Activated naive CD4-positive, alpha-beta T cell treated with anti-CD3 and anti-CD28 coated beads, Interleukin-2, amount 50 U/mL, for 24 hours (primary cell): ENCODE measurements at regions not wholly inside any gene's neighbourhood (a gene's known extent, or its start where the extent isn't known, plus 50 kb on each side); places are given as distances from the start of the nearest gene placed in this dataset.

Source experiments
- H3K27ac Mint-ChIP-seq: one replicate; pipeline ENCODE4 v1.8.0; 2021; ENCODE audit warnings: mild to moderate bottlenecking, mixed read lengths
- H3K27me3 Mint-ChIP-seq: one replicate; pipeline ENCODE4 v1.8.0; 2021; ENCODE audit warnings: mixed read lengths
- H3K36me3 Mint-ChIP-seq: one replicate; pipeline ENCODE4 v1.8.0; 2021; ENCODE audit warnings: mixed read lengths
- H3K4me1 Mint-ChIP-seq: one replicate; pipeline ENCODE4 v1.8.0; 2021; ENCODE audit warnings: mixed read lengths
- H3K4me3 Mint-ChIP-seq: one replicate; pipeline ENCODE4 v1.8.0; 2021; ENCODE audit warnings: mild to moderate bottlenecking, mixed read lengths
- H3K9me3 Mint-ChIP-seq: one replicate; pipeline ENCODE4 v1.8.0; 2021; ENCODE audit warnings: mixed read lengths

DNA sequence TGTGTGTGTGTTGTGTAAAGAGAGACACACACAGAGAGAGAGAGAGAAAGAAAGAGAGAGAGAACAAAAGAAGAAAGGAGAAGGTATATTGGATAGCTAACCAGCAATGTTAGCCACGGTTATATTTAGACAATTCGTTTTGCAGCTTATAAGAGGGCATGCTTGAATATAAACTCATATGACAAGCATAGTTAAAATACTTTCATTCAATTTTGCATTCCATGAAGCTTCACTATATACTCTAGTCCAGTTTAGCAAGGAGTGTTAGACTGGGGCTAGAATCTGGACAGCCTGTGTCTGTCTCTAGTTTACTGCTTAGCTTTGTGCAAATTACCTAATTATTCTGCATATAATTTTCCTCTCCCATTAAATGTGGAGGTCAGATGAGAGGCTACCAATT, 525.9 kb upstream of the ZFP42 start:
- H3K27me3 Mint-ChIP-seq, result no peaks in the 10 kb centered on the region
- no peak overlapping the region for H3K27ac Mint-ChIP-seq
- no peak overlapping the region for H3K4me3 Mint-ChIP-seq
- H3K9me3 Mint-ChIP-seq, result peaks cover 11% of the 10 kb centered on the region
- H3K36me3 Mint-ChIP-seq, result no peaks in the 10 kb centered on the region
- H3K4me1 Mint-ChIP-seq, result no peaks in the 10 kb centered on the region

DNA sequence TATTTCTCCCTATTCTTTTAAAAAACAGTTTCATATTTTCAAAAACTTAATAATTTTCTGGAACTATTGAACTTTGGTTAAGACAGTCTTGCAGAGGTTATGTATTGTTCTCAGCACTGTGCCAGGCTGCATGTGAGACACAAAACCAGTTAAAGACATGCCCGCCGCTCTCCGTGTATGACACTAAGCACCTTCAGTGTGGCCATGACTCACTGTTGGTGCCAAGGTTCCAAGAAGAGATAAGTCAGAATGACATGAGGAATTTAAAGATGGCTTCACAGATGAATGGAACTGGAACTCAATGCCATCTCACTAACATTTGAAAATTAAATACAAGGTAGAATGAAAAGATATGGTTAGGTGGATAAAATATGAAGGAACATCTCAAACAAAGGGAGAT, 525.5 kb upstream of the ZFP42 start:
- Mint-ChIP-seq H3K4me1 (no peaks in the 10 kb centered on the region), H3K27ac (no peak overlapping the region), H3K27me3 (no peaks in the 10 kb centered on the region), H3K4me3 (no peak overlapping the region), H3K36me3 (no peaks in the 10 kb centered on the region), H3K9me3 (peaks cover 16% of the 10 kb centered on the region)

DNA sequence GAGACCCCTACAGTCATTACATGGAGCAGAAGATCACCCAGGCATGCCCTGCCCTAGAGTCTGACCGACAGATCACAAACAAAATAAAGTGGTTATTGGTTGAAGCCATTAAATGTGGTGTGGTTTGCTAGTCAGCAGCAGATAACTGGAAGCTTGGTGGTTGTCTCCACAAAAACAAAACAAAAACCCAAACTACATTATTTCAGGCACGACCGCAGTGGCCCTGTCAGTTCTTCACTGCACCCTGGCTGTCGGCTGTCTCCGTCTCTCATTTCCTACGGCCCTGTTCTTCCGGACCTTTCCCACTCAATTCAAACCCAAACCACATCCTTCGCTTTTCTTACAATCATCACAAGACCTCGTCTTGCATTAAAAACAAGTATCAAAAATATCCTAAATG, 521.3 kb upstream of the ZFP42 start:
- Mint-ChIP-seq H3K9me3 (peaks cover 18% of the 10 kb centered on the region), H3K36me3 (no peaks in the 10 kb centered on the region), H3K27ac (no peak overlapping the region), H3K27me3 (no peaks in the 10 kb centered on the region), H3K4me1 (no peaks in the 10 kb centered on the region), H3K4me3 (no peak overlapping the region)

DNA sequence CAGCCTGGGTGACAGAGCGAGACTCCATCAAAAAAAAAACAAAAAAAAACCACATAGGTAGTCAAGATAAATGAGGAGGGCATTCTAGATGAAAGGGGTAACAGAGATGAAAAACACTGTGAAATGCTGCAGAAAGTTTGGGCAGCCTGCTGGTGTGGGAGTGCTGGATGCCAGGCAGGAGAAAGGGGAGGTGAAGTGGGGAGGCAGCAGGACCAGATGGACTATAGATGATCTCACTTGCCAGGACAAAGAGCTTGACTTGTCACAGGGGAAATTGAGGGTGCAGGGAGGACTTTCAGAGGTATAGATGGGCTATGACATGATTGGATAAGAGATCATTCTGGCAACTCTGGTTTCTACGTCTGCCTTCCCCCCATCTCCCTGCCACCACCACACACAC, 519.7 kb upstream of the ZFP42 start:
- H3K4me3 Mint-ChIP-seq, result no peak overlapping the region
- H3K9me3 Mint-ChIP-seq, result peaks cover 23% of the 10 kb centered on the region
- H3K4me1 Mint-ChIP-seq, result no peaks in the 10 kb centered on the region
- no peaks in the 10 kb centered on the region for H3K27me3 Mint-ChIP-seq
- no peaks in the 10 kb centered on the region for H3K36me3 Mint-ChIP-seq
- no peak overlapping the region for H3K27ac Mint-ChIP-seq

DNA sequence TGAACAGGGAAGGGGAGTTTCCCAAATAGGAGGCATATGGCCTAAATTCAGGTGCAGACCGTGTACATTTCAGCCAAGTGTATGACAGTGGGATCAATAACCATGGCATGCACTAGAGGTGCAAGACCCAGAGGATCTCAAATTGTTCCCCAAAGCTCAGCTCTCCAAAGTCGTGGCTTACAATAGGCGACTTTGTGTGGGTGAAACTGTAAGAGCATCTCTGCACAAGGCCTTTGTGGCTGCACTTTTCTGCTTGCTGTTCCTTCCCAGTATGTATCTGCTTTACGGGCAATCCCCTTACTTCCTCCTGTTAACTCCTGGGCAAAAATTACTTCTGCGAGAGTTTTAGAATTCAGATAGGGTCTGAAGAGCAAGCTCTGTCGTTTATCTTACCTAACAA, 518.3 kb upstream of the ZFP42 start:
- peaks cover 15% of the 10 kb centered on the region for H3K9me3 Mint-ChIP-seq
- no peak overlapping the region for H3K27ac Mint-ChIP-seq
- no peaks in the 10 kb centered on the region for H3K27me3 Mint-ChIP-seq
- H3K36me3 Mint-ChIP-seq, result no peaks in the 10 kb centered on the region
- H3K4me1 Mint-ChIP-seq, result no peaks in the 10 kb centered on the region
- H3K4me3 Mint-ChIP-seq, result no peak overlapping the region

DNA sequence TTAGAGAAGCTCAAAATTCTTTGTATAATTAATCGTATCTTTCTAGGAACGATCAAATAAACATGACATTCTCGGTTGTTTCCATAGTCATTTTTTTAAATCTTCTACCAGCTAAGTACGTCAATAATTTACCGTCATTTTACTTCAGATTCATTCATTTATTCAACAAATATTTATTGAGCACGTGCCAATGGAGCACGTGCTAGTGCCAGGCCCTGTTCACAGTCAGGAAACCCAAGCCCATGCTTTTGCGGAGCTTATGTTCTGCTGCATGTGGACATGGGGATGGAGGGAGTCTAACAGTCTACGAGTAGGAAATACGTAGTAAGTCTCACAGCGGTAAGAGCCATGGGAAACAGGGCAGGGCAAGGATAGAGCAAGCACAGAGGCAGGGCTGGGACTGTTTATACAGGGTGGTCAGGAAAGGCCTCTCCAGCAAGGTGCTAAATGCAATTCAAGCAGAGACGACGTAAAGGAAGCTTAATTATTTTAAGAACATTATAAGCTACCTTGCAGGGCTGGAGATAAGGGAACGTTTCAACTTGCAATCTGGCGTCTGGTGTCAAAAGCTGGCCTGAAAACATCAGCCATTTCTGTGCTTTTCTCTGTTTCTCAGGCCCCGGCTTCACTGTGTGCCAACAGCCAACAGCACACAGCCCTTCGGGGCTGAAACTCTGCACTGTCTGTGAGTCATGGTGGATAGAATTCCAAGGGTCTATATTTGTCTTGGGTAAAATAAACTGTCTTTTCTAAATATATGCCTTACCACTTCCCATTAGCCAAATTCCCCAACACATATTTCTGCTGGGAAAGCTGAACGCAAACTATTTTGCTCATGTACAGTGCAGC, 517.1 kb upstream of the ZFP42 start:
- no peaks in the 10 kb centered on the region for H3K36me3 Mint-ChIP-seq
- no peaks in the 10 kb centered on the region for H3K27me3 Mint-ChIP-seq
- H3K9me3 Mint-ChIP-seq, result peaks cover 15% of the 10 kb centered on the region
- no peaks in the 10 kb centered on the region for H3K4me1 Mint-ChIP-seq
- no peak overlapping the region for H3K27ac Mint-ChIP-seq
- no peak overlapping the region for H3K4me3 Mint-ChIP-seq

DNA sequence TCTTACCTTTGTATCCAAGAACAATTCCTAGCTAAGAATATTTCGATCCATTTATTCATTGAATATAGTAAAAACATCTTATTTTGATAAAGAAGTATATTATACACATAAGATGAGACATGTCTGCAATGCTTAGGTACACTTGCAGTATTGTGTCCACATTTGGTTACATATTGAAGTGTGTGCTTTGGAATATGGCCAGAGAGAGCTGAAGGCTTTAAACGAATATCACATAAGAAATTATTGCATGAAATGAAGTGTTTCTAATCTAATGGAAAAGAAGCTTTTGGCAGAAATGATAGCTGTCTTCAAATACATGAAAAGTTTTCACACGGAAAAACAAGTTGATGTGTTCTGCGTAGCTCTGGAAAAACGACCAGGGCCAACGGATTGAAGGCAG, 516.1 kb upstream of the ZFP42 start:
- Mint-ChIP-seq H3K4me1 (no peaks in the 10 kb centered on the region), H3K9me3 (peaks cover 13% of the 10 kb centered on the region), H3K27ac (no peak overlapping the region), H3K36me3 (no peaks in the 10 kb centered on the region), H3K27me3 (no peaks in the 10 kb centered on the region), H3K4me3 (no peak overlapping the region)

DNA sequence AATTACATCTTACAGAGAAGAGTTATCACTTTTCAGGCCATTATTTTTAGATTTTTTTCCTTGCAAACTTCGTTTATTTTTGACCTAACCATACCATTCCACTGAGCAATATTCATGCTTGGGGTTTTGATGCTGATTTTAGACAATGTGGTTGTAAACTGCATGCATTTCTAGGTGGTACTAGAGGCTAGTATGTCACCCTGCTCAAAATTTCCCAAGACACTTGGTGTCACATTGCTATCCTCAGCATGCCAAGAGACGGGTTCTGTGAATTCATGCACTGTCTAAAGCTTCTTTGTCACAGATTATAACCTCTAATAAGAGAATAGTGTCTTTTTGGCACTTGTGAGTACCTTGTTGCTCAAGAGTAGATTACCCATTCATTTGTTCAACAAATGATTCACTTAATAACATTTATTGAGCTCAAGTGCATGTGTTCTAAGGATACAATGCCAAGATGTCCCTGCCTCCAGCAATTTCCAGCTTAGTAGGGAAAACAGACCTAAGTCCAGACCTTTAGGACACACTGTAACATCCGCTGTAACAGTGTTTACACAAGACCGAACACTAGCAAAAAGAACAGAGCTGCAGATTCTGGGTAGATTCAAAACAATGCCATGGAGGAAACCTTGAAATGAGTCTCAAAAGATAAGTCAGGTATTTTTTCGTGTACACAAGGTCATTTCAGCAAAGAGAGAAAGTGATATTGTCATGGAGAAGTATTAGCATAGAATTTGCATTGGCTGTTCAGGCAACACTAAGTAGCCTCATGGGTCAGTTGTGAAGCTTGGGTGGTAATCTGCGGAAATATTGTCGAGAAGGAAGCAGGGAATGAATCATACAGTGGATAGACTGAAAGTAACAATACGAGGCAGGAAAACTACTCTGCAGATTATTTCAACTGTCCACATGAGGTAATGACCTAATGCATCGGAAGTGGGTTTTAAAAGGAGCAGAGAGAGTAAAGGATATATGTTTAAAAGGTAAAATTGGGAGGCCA, 515.1 kb upstream of the ZFP42 start:
- Mint-ChIP-seq H3K27ac (no peak overlapping the region), H3K36me3 (no peaks in the 10 kb centered on the region), H3K4me1 (no peaks in the 10 kb centered on the region), H3K4me3 (no peak overlapping the region), H3K27me3 (no peaks in the 10 kb centered on the region), H3K9me3 (peaks cover 5% of the 10 kb centered on the region)

DNA sequence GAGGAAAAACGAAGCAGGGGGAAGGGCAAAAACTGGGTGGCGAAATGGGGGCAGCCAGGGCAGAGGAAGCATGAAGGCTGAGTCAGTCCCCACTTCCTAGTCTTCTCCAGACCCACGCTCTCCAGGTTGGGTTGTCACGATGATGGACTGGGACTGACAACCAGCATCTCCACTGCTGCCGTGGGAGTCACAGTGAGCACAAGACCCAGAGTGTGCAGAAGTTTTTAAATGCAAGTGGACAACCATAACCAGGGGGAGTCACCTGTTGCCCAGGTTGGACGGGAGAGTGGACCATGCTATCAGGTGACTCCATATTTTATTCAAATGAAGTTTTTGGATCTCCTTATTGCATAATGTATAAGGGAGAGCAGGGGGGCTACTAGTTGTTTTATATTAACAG, 511.4 kb upstream of the ZFP42 start:
- no peaks in the 10 kb centered on the region for H3K27me3 Mint-ChIP-seq
- H3K9me3 Mint-ChIP-seq, result peaks cover 5% of the 10 kb centered on the region
- no peak overlapping the region for H3K27ac Mint-ChIP-seq
- no peaks in the 10 kb centered on the region for H3K36me3 Mint-ChIP-seq
- H3K4me3 Mint-ChIP-seq, result no peak overlapping the region
- no peaks in the 10 kb centered on the region for H3K4me1 Mint-ChIP-seq

DNA sequence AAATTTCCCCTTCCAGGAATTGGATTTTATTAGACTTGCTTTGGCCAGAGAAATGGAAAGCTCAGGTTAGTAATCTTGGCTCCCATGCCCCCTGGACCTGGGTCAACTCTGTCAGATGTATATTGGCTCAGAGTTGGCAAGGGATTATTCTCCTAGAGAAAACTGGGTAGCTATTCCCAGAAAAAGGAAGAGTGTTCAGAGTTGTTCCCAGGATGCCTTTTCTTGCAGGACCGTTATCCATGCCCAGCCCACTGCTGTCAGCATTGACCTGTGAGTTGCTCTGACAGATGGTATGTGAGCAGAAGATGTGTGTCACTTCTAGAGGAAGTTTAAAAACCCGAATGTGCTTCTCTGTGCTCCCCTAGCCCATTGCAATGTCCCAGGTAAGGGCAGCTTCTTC, 509.9 kb upstream of the ZFP42 start:
- peaks cover 3% of the 10 kb centered on the region for H3K9me3 Mint-ChIP-seq
- H3K4me3 Mint-ChIP-seq, result no peak overlapping the region
- H3K27ac Mint-ChIP-seq, result no peak overlapping the region
- H3K4me1 Mint-ChIP-seq, result no peaks in the 10 kb centered on the region
- H3K36me3 Mint-ChIP-seq, result no peaks in the 10 kb centered on the region
- no peaks in the 10 kb centered on the region for H3K27me3 Mint-ChIP-seq

DNA sequence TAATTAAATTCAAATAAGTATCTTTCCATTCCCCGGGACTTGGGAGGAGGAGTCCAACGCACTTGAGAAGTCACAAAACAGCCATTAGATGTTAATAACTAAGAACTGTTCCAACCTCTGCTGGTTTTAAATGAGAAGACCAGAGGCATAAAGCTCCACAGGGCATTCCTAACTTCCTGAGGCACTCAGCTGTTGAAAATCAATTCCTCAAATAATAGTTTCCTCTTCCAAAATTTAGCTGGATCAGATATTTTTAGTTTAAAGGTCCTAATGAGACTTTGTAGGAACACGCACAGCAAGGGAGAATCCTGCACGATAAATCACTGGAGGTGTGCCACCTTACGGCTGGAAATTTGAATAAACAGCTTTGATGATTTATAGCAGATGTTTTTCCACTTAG, 504.3 kb upstream of the ZFP42 start:
- peaks cover 6% of the 10 kb centered on the region for H3K9me3 Mint-ChIP-seq
- H3K27me3 Mint-ChIP-seq, result no peaks in the 10 kb centered on the region

DNA sequence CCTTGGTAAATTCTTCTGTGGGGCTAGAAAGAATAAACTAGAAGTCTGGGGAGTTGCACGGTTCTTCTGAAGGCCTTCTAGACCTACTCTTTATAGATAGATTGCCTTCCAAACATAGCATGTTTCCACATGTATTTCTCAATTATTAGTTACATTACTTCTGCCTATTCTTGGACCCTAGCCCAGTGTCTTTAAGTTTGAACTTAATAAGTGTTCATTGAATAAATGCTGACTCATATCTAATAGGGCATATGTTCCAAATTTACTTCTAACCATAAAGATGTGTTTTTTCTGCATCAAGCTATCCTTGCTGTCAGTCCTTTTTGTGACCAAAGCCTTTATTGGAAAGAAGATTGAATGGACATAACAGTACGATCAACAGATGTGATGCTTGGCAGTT, 503.6 kb upstream of the ZFP42 start:
- H3K9me3 Mint-ChIP-seq, result peaks cover 6% of the 10 kb centered on the region
- no peaks in the 10 kb centered on the region for H3K27me3 Mint-ChIP-seq
- no peaks in the 10 kb centered on the region for H3K4me1 Mint-ChIP-seq
- no peak overlapping the region for H3K27ac Mint-ChIP-seq
- no peak overlapping the region for H3K4me3 Mint-ChIP-seq
- no peaks in the 10 kb centered on the region for H3K36me3 Mint-ChIP-seq

More for the DNA sequence above, 504.3 kb upstream of the ZFP42 start:
- no peaks in the 10 kb centered on the region for H3K36me3 Mint-ChIP-seq
- no peak overlapping the region for H3K27ac Mint-ChIP-seq
- H3K4me1 Mint-ChIP-seq, result no peaks in the 10 kb centered on the region
- no peak overlapping the region for H3K4me3 Mint-ChIP-seq

DNA sequence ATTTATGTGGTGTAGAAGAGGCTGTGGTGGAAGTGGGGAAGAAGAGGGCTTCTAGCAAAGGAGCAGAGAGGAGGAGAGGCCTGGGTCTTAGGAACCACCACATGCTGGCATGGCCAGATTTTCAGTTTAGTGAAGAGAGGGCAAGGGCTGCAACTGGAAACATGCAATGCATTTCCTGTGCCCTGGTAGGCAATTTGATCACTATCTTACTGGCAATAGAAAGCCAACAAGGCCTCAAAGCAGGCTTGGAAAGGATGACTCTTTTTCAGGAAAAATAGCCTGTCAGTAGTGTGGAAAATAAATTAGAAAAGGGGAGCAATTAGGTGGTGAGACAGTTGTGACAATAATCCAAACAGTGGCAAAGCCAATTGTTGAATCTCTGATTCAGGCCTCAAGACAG, 501.9 kb upstream of the ZFP42 start:
- Mint-ChIP-seq H3K27ac (no peak overlapping the region), H3K27me3 (no peaks in the 10 kb centered on the region), H3K4me1 (no peaks in the 10 kb centered on the region), H3K36me3 (no peaks in the 10 kb centered on the region), H3K9me3 (peaks cover 6% of the 10 kb centered on the region), H3K4me3 (no peak overlapping the region)

DNA sequence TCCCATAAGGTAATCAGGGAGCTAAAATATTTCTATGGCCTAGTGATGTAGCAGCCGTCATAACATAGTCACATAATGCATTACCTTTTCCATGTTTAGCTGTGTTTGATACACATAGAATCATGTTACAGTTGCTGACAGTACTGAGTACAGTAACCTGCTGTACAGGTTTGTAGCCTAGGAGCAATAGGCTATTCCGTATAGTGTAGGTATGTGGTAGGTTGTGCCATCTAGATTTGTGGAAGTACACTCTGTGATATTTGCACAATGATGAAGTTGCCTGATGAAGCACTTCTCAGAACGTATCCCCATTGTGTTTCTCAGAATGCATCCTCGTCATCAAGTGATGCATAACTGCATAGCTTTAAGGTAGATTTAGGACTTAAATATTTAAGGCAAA, 495.6 kb upstream of the ZFP42 start:
- H3K27ac Mint-ChIP-seq, result no peak overlapping the region
- H3K27me3 Mint-ChIP-seq, result no peaks in the 10 kb centered on the region
- peaks cover 12% of the 10 kb centered on the region for H3K9me3 Mint-ChIP-seq

DNA sequence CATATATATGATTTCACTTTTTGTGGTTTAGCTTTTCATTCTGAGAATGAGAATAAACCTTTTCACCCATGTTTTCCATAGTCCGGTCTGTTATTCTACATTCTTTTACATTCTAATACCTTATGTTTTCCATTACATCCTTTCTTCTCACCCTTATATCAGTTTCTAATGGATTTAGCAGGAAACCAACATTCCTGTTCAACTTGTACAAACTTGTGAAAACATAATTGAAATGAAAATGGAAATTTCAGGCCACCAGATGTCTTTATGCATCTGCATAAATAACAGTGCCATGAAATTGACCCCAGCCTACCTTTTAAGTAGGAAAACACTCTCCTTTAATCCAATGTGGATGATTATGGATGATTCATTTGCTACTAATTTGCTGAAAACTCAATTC, 494.8 kb upstream of the ZFP42 start:
- no peak overlapping the region for H3K27ac Mint-ChIP-seq
- H3K36me3 Mint-ChIP-seq, result no peaks in the 10 kb centered on the region
- no peaks in the 10 kb centered on the region for H3K4me1 Mint-ChIP-seq
- H3K4me3 Mint-ChIP-seq, result no peak overlapping the region
- H3K27me3 Mint-ChIP-seq, result no peaks in the 10 kb centered on the region
- H3K9me3 Mint-ChIP-seq, result peaks cover 12% of the 10 kb centered on the region

More for the DNA sequence above, 495.6 kb upstream of the ZFP42 start:
- Mint-ChIP-seq H3K36me3 (no peaks in the 10 kb centered on the region), H3K4me1 (no peaks in the 10 kb centered on the region), H3K4me3 (no peak overlapping the region)

DNA sequence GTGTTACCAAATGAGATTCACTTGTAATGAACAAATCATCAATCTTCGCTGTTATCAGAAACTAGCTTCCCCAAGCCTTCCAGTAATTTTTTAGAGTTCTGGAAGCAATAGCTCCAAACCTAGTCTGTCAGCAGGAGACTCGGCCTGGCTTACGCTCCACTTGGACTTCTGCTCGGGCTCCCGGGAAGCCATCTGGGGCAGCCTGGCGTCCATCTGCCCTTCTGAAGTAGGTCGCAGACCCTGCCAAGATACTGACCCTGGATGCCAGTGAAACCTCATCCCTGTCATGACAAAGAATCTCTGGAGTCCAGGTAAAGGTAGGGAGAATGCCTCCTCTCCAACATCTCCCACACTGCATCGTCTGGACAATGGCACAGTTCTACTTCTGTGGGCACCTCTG, 493.8 kb upstream of the ZFP42 start:
- Mint-ChIP-seq H3K4me1 (no peaks in the 10 kb centered on the region), H3K9me3 (peaks cover 13% of the 10 kb centered on the region), H3K27me3 (no peaks in the 10 kb centered on the region)

More for the DNA sequence above, 493.8 kb upstream of the ZFP42 start:
- Mint-ChIP-seq H3K4me3 (no peak overlapping the region), H3K36me3 (no peaks in the 10 kb centered on the region), H3K27ac (no peak overlapping the region)
